ENCODE measurements at regions not wholly inside any gene's neighbourhood (a gene's known extent, or its start where the extent isn't known, plus 50 kb on each side); places are given as distances from the start of the nearest gene placed in this dataset.

GRCh38 chr6:105787747-105788146 lies 298.4 kb upstream of the PRDM1 start:
- DNase-seq (ENCODE audit: low read depth) = no peak
- in situ Hi-C loops (cut with HindIII; ENCODE audit: low sequenced_read_pairs) = no loop called here
- no peak for TF ChIP-seq CTCF (IDR thresholded peaks at IDR 0.05; ENCODE audit: low read depth, low read length, missing control alignments)
- no peak overlapping the region for H3K4me3 ChIP-seq (ENCODE audit: low read depth, low read length)

GRCh38 chr6:105786890-105787655 lies 299.1 kb upstream of the PRDM1 start:
- DNase-seq (ENCODE audit: low read depth) = no peak
- no peak for TF ChIP-seq CTCF (IDR thresholded peaks at IDR 0.05; ENCODE audit: low read depth, low read length, missing control alignments)
- in situ Hi-C loops (cut with HindIII; ENCODE audit: low sequenced_read_pairs) = no loop called here
- H3K4me3 ChIP-seq (ENCODE audit: low read depth, low read length) = no peak overlapping the region

- DNase-seq (ENCODE audit: low read depth) = no peak
- no peak overlapping the region for H3K4me3 ChIP-seq (ENCODE audit: low read depth, low read length)
- no peak for TF ChIP-seq CTCF (IDR thresholded peaks at IDR 0.05; ENCODE audit: low read depth, low read length, missing control alignments)
- in situ Hi-C loops (cut with HindIII; ENCODE audit: low sequenced_read_pairs) = no loop called here
Observed at GRCh38 chr6:105786449-105786848, 299.7 kb upstream of the PRDM1 start.

- no peak overlapping the region for H3K4me3 ChIP-seq (ENCODE audit: low read depth, low read length)
- in situ Hi-C loops (cut with HindIII; ENCODE audit: low sequenced_read_pairs) = no loop called here
- no peak for DNase-seq (ENCODE audit: low read depth)
- TF ChIP-seq CTCF (IDR thresholded peaks at IDR 0.05; ENCODE audit: low read depth, low read length, missing control alignments) = no peak
Observed at GRCh38 chr6:105785066-105785811, 300.9 kb upstream of the PRDM1 start.

GRCh38 chr6:105784179-105784578 lies 302.0 kb upstream of the PRDM1 start:
- DNase-seq (ENCODE audit: low read depth) = no peak
- no peak overlapping the region for H3K4me3 ChIP-seq (ENCODE audit: low read depth, low read length)
- in situ Hi-C loops (cut with HindIII; ENCODE audit: low sequenced_read_pairs) = no loop called here
- no peak for TF ChIP-seq CTCF (IDR thresholded peaks at IDR 0.05; ENCODE audit: low read depth, low read length, missing control alignments)

- in situ Hi-C loops (cut with HindIII; ENCODE audit: low sequenced_read_pairs) = no loop called here
- DNase-seq (ENCODE audit: low read depth) = no peak
- H3K4me3 ChIP-seq (ENCODE audit: low read depth, low read length) = no peak overlapping the region
- TF ChIP-seq CTCF (IDR thresholded peaks at IDR 0.05; ENCODE audit: low read depth, low read length, missing control alignments) = no peak
Observed at GRCh38 chr6:105783333-105783935, 302.7 kb upstream of the PRDM1 start.
